AG04449 (cell line): ENCODE measurements at regions not wholly inside any gene's neighbourhood (a gene's known extent, or its start where the extent isn't known, plus 50 kb on each side); places are given as distances from the start of the nearest gene placed in this dataset.

ENCODE experiments used
- CTCF ChIA-PET: fragments of 350-600 bp; formaldehyde crosslinking; extraction: SDS; loops from one replicate; lab custom pipeline; 2021; ENCODE audit warnings: antibody characterized with exemption; lab: Yijun Ruan, JAX
- POLR2A ChIA-PET: fragments of 400-600, 350-600 bp; formaldehyde crosslinking; extraction: SDS; loops from one replicate; lab custom pipeline; 2020; ENCODE audit warnings: antibody characterized with exemption, inconsistent platforms; lab: Yijun Ruan, JAX
- DNase-seq: peaks from one replicate; pipeline ENCODE4 v3.0.0-alpha.2; 2010; ENCODE audit warnings: low read depth, low spot score
- H3K4me3 ChIP-seq: 2 replicates; pipeline ENCODE4 v1.5.1; 2011; ENCODE audit warnings: low read depth, mild to moderate bottlenecking, control low read depth, low read length
- TF ChIP-seq, protein P1 (sequence below): IDR thresholded peaks from one replicate; pipeline ENCODE4 v1.5.1; 2011; ENCODE audit warnings: mild to moderate bottlenecking, moderate library complexity, low read length, control low read depth, inconsistent platforms; ENCODE audit not compliant: insufficient read depth; ENCODE audit errors: missing control alignments

DNA sequence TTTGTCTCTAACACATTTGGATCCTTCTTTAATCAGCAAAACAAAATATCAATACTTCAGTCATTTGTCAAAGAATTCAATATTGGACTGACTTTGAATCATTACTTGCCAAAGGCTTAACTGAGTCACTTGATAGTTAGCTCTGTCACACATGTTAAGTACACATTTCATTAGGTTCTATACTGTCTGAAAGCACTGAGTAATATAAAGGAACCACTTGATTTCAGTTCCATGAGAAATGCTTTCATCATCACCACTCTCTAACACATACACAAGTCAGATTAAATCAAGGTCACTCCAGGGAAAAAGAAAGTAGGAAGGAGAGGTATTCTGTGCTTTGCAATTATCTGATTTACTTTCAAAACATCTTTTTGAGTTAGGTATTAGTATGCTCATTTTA, 1233.1 kb downstream of the C4orf33 start:
- DNase-seq, result no peak
- H3K4me3 ChIP-seq, result no peak overlapping the region
- ChIA-PET POLR2A (no interaction called here), CTCF (interaction anchor here (0.8 kb wide), 1 partner anchor 8 kb away, joined by 3 read pairs; no protein-coding TSS in a partner anchor)
- TF ChIP-seq, protein P1, sequence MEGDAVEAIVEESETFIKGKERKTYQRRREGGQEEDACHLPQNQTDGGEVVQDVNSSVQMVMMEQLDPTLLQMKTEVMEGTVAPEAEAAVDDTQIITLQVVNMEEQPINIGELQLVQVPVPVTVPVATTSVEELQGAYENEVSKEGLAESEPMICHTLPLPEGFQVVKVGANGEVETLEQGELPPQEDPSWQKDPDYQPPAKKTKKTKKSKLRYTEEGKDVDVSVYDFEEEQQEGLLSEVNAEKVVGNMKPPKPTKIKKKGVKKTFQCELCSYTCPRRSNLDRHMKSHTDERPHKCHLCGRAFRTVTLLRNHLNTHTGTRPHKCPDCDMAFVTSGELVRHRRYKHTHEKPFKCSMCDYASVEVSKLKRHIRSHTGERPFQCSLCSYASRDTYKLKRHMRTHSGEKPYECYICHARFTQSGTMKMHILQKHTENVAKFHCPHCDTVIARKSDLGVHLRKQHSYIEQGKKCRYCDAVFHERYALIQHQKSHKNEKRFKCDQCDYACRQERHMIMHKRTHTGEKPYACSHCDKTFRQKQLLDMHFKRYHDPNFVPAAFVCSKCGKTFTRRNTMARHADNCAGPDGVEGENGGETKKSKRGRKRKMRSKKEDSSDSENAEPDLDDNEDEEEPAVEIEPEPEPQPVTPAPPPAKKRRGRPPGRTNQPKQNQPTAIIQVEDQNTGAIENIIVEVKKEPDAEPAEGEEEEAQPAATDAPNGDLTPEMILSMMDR, result no peak

DNA sequence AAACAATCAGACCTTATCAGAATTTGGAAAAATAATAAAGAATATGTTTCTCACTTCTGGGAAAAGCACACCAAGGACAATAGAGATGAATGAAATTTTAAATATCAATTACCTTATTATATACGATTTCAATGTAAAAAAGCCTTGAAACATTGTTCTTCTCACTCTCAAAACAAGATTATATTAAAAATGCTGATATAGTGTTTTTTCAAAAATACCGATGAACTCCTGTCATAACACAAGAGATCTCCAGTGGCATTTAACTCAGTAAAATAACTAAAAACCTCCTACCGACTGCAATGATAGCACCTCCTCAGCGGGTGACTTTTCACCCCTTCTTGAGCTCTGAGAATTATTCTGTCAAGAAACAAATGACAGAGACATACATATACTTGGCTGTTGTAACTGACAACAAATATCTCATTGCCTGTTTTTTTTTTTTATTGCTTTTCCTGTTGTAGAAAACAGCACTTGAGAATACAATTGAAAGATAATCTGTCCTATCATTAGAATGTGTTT, 1237.3 kb downstream of the C4orf33 start:
- no peak overlapping the region for H3K4me3 ChIP-seq
- TF ChIP-seq, protein P1, result no peak
- ChIA-PET POLR2A (no interaction called here), CTCF (no interaction called here)
- no peak for DNase-seq

DNA sequence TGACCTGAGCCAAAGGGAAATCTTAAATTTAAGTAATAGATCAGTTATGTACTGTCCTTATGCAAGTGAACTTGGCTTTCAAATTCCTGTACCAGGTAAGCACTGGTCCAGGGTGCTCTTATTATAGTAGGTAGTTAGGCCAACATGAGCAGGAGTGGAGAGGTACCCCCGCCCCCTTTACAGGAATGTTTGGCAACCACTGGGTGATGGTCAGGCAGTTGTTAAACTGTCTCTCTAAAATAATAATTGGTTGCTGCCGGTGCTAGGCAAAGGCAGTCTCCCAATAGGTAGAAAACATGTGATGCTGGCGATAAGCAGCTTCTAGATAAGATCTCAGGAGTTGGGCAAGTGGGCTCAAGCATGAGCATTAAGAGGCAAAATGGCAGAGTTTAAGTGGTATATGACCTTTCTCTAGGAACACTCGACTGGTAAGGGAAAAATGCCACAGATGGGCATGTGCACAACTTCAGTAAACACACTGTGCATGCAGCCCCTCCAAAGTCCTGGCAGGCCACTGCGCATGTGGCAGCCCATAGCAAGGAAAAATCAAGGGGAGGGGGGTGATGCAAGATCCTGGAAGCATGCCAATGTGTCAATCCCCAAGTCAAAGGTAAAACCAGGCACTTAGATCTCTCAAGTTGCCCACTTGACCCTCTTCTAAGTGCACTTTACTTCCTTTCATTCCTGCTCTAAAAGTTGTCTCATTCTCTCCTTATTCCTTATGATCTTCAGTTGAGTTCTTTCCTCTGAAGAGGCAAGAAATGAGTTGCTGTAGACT, 1239.7 kb downstream of the C4orf33 start:
- DNase-seq, result no peak
- no peak overlapping the region for H3K4me3 ChIP-seq
- ChIA-PET POLR2A (no interaction called here), CTCF (interaction anchor here (0.7 to 0.9 kb wide), 2 partner anchors 11 to 64 kb away, joined by 3 to 4 read pairs; no protein-coding TSS in a partner anchor)
- TF ChIP-seq, protein P1, result no peak

DNA sequence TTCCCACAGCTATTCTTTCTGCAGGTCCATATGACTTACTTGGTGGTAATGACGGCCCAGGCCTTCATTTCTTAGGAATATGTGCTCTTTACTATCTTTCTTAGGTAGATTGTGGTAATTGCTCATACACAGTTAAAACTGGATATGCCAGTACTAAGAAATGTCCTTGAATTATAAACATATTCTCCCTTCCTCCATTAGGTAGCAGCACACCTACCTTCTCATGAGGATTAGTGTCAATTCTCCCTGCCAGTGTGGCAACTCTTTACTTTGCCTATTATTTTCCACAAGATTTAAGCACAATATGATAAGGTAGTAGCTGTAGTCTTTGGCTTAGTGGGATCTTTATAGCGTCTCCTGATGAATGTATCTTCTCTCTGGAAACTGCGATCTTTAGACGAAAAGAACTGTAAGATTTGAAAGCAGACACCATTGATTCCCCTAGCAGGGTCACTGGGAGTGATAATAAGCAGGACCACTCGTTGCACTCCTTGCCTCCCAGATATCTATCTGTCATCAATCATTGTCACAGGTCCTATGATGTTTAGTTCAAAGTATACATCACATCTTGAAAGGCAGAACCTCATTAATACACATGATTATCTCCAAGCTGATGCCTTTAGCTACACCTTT, 1240.7 kb downstream of the C4orf33 start:
- TF ChIP-seq, protein P1, result peak; percentile 57
- POLR2A ChIA-PET, result no interaction called here
- DNase-seq, result no peak
- CTCF ChIA-PET, result interaction anchor here (0.8 to 1.9 kb wide), 13 partner anchors 8 to 411 kb away, joined by 3 to 7 read pairs (median 4); no protein-coding TSS in a partner anchor
- H3K4me3 ChIP-seq, result no peak overlapping the region

DNA sequence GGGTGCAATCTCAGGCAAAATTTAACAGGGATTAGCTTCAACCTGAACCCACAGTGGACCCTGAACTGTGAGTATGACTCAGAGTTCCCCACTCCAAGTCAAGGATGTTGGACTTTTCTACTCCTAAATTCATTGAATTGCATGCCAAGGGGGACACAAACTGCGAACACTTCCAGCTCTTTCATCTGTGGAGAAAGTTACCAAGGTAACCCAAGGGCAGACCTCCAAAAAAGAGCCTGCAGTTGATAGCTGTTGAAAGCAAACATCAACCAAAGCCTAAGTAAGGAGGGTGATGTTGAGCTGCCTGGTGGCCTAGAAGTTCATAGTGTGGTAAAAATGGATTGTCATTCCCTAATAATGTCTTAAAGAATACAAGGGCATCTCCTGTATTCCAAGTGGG, 1242.9 kb downstream of the C4orf33 start:
- H3K4me3 ChIP-seq, result no peak overlapping the region
- CTCF ChIA-PET, result interaction anchor here (1.5 kb wide), 1 partner anchor 14 kb away, joined by 3 read pairs; no protein-coding TSS in a partner anchor
- POLR2A ChIA-PET, result no interaction called here
- no peak for DNase-seq
- TF ChIP-seq, protein P1, result no peak

DNA sequence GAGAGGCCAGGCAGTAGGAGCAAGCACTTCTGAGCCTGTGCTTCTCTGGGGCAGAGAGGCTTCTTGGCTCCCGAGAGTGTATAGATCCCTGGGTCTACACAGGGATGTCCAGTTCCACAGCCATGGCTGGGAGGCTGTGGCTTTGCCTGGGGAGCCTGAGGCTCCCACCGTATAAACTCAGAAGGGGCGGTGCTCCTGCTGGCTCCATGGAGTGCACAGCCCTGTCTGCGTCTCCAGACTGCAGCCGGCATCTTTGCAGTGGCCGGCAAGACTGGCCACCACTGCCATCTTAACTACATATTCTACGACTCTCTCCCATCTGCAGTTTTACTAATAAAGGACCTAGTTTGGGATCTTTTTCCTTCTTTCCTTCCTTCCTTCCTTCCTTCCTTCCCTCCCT, 1253.8 kb downstream of the C4orf33 start:
- ChIA-PET POLR2A (no interaction called here), CTCF (interaction anchor here (1.1 kb wide), 1 partner anchor 13 kb away, joined by 3 read pairs; no protein-coding TSS in a partner anchor)
- TF ChIP-seq, protein P1, result no peak
- H3K4me3 ChIP-seq, result no peak overlapping the region
- no peak for DNase-seq
